ENCODE measurements at regions not wholly inside any gene's neighbourhood (a gene's known extent, or its start where the extent isn't known, plus 50 kb on each side); places are given as distances from the start of the nearest gene placed in this dataset.
"Not testable (repeated sequence)": the region's sequence is repeated elsewhere in the genome, so short reads cannot be mapped to it uniquely, and the experiment has no call there.

- no peak for DNase-seq (ENCODE audit: low spot score)
Measured at GRCh38 chr12:83470749-83471148, 784.0 kb downstream of the TMTC2 start.

GRCh38 chr12:83468988-83469908, 782.5 kb downstream of the TMTC2 start:
- no peak for DNase-seq (ENCODE audit: low spot score)

GRCh38 chr12:83465632-83466031, 778.9 kb downstream of the TMTC2 start:
- no peak for DNase-seq (ENCODE audit: low spot score)

- no peak for DNase-seq (ENCODE audit: low spot score)
Measured at GRCh38 chr12:83462419-83462818, 775.7 kb downstream of the TMTC2 start.

GRCh38 chr12:83461336-83461935, 774.7 kb downstream of the TMTC2 start:
- DNase-seq (ENCODE audit: low spot score): no peak

GRCh38 chr12:83451189-83451588, 764.5 kb downstream of the TMTC2 start:
- no peak for DNase-seq (ENCODE audit: low spot score)

GRCh38 chr12:83434600-83434999, 747.9 kb downstream of the TMTC2 start:
- no peak for DNase-seq (ENCODE audit: low spot score)

- no peak for DNase-seq (ENCODE audit: low spot score)
Measured at GRCh38 chr12:83432176-83432719, 745.5 kb downstream of the TMTC2 start.

GRCh38 chr12:83427586-83428136, 741.0 kb downstream of the TMTC2 start:
- not testable (repeated sequence) for DNase-seq (ENCODE audit: low spot score)

- no peak for DNase-seq (ENCODE audit: low spot score)
Measured at GRCh38 chr12:83414981-83415380, 728.3 kb downstream of the TMTC2 start.

GRCh38 chr12:83408851-83409250, 722.1 kb downstream of the TMTC2 start:
- no peak for DNase-seq (ENCODE audit: low spot score)

GRCh38 chr12:83408146-83408545, 721.4 kb downstream of the TMTC2 start:
- no peak for DNase-seq (ENCODE audit: low spot score)

- DNase-seq (ENCODE audit: low spot score): no peak
Measured at GRCh38 chr12:83404521-83404920, 717.8 kb downstream of the TMTC2 start.

- DNase-seq (ENCODE audit: low spot score): no peak
Measured at GRCh38 chr12:83390186-83390585, 703.5 kb downstream of the TMTC2 start.

- DNase-seq (ENCODE audit: low spot score): peak; percentile 11
Measured at GRCh38 chr12:83389237-83389996, 702.7 kb downstream of the TMTC2 start.

GRCh38 chr12:83388551-83388950, 701.8 kb downstream of the TMTC2 start:
- no peak for DNase-seq (ENCODE audit: low spot score)

GRCh38 chr12:83386527-83387264, 700.0 kb downstream of the TMTC2 start:
- DNase-seq (ENCODE audit: low spot score): no peak

GRCh38 chr12:83378186-83378727, 691.6 kb downstream of the TMTC2 start:
- no peak for DNase-seq (ENCODE audit: low spot score)

GRCh38 chr12:83365317-83365716, 678.6 kb downstream of the TMTC2 start:
- no peak for DNase-seq (ENCODE audit: low spot score)

- no peak for DNase-seq (ENCODE audit: low spot score)
Measured at GRCh38 chr12:83361475-83361874, 674.8 kb downstream of the TMTC2 start.

GRCh38 chr12:83361071-83361470, 674.4 kb downstream of the TMTC2 start:
- DNase-seq (ENCODE audit: low spot score): no peak

All from COLO829 (cell line).